Stimulated activated naive CD8-positive, alpha-beta T cell treated with anti-CD3 and anti-CD28 coated beads, Interleukin-15, amount 100 ng/mL, for 72 hours (primary cell): ENCODE measurements at regions not wholly inside any gene's neighbourhood (a gene's known extent, or its start where the extent isn't known, plus 50 kb on each side); places are given as distances from the start of the nearest gene placed in this dataset.
"Not testable (repeated sequence)": the region's sequence is repeated elsewhere in the genome, so short reads cannot be mapped to it uniquely, and the experiment has no call there.

Experiments
- ATAC-seq: fragments of 150-1000 bp; cut with Tn5 transposase; 2 replicates; pipeline ENCODE4 v1.10.0; 2021; ENCODE audit warnings: mild to moderate bottlenecking, moderate library complexity
- DNase-seq, 2 donors: peaks; one replicate each; pipeline ENCODE4 v3.0.0; 2021 to 2022
- H3K27ac Mint-ChIP-seq, 2 donors: one replicate each; pipeline ENCODE4 v1.8.0; 2022; ENCODE audit warnings: mild to moderate bottlenecking in 2 of 2, mixed read lengths in 2 of 2, moderate library complexity in 2 of 2
- H3K27me3 Mint-ChIP-seq: one replicate; pipeline ENCODE4 v1.8.0; 2022; ENCODE audit warnings: mixed read lengths
- H3K4me1 Mint-ChIP-seq: one replicate; pipeline ENCODE4 v1.8.0; 2022; ENCODE audit warnings: mild to moderate bottlenecking, mixed read lengths
- H3K4me3 Mint-ChIP-seq, 2 donors: one replicate each; pipeline ENCODE4 v1.8.0; 2022; ENCODE audit warnings: mild to moderate bottlenecking in 2 of 2, mixed read lengths in 2 of 2, moderate library complexity in 1 of 2
- H3K9me3 Mint-ChIP-seq, 2 donors: one replicate each; pipeline ENCODE4 v1.8.0; 2022; ENCODE audit warnings: mixed read lengths in 2 of 2

DNA sequence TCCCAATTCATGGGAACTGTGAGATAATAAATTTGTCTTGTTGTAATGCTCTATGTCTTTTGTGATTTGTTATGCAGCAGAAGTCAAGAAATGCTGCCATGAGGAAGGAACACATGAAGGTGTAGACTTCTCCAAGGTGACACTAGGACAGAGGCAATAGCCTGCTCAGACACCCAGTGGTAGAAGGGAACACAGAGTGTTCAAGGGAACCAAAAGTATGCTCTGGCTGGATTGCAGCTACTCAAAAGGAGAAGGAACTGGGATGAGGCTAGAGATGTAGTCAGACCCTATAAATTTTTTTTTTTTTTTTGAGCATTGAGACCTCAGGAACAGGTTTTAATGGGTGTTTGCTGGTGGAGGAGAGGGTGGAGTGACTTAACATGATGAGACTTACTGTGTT lies 232.5 kb downstream of the PARP8 start:
- Mint-ChIP-seq H3K4me1 (no peaks in the 10 kb centered on the region), H3K27me3 (peaks cover 19% of the 10 kb centered on the region), H3K9me3 (peaks cover 0 to 5% of the 10 kb centered on the region in 2 donors), H3K27ac (no peak overlapping the region), H3K4me3 (no peak overlapping the region)
- ATAC-seq, result no peak
- no peak for DNase-seq

DNA sequence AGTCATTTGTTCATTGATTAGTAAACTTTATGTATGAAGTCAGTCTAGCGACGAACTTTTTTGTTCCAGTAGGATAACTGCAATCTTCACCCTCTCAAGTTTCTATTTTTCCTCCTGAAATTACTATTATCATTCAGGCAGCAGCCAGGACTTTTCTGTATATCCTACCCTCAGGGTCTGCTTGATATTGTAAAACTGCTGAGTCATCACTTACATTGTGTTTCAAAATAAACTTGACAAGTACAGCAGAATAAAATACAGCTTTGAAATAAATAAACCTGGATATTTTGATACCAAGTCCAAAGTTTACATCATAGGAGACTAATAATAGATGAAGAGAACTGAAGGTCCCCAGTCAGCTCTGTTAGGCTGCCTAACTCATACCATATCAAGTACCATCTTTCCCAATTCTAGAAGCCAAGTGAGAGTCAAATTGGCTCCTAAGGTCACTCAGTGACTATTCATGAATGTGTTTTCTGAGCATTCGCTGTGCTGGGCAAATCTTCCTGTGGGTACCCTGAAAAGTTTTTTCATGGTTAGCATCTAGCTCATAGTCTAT lies 234.6 kb downstream of the PARP8 start:
- no peak overlapping the region for H3K4me3 Mint-ChIP-seq
- no peaks in the 10 kb centered on the region for H3K4me1 Mint-ChIP-seq
- H3K27ac Mint-ChIP-seq, result no peak overlapping the region
- H3K9me3 Mint-ChIP-seq, result peaks cover 0 to 5% of the 10 kb centered on the region in 2 donors
- no peak for DNase-seq
- peaks cover 19% of the 10 kb centered on the region for H3K27me3 Mint-ChIP-seq
- no peak for ATAC-seq

DNA sequence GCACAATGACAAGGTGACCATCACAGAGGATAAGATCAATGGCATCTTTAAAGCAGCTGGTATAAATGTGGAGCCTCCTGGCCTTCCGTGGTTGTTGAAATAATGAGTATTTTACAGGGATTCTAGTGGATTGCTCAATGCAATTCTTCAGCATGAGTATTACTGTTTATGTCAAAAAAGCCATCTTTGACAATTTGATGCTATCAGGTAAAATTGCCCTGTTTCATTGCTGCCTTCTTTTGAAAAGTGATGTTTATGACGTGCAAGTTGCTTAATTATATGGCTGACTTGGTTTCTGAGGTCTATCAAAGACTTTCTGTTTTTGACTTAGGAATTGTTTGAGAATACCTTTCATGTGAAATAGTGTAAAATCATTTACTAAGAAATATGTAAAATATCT lies 237.2 kb downstream of the PARP8 start:
- Mint-ChIP-seq H3K4me1 (no peaks in the 10 kb centered on the region), H3K9me3 (peaks cover 0 to 3% of the 10 kb centered on the region in 2 donors)
- no peak for ATAC-seq

DNA sequence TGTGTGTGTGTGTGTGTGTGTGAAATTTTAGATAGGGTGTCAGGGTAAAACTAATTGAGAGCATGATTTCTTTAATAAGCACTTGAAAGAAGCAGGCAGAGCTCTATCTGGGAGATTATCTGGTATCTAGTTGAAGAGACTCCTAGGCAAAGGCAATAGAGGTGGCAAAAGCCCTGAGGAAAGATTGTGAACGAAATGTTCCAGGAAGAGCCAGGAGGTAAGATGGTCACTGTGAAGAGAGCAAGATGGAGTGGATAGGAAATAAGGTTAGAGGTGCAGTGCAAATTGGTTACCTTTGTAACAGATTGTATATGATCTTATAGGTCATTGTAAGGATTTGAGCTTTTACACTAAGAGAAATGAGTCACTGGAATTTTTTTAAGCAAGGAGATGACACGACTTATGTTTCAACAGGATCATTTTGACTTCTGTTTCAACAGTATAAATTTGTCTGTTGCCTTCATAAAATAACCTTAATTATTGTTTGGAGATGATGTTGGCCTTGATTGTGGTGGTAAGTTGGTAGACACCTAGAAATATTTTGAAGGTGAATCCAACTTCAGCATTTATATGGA lies 239.6 kb downstream of the PARP8 start:
- peaks cover 10% of the 10 kb centered on the region for H3K27me3 Mint-ChIP-seq
- H3K27ac Mint-ChIP-seq, result no peak overlapping the region
- DNase-seq (no peak), ATAC-seq (no peak)
- H3K9me3 Mint-ChIP-seq, result peaks cover 0 to 3% of the 10 kb centered on the region in 2 donors
- H3K4me3 Mint-ChIP-seq, result no peak overlapping the region
- no peaks in the 10 kb centered on the region for H3K4me1 Mint-ChIP-seq

More for the DNA sequence above, 237.2 kb downstream of the PARP8 start:
- Mint-ChIP-seq H3K4me3 (no peak overlapping the region), H3K27ac (no peak overlapping the region), H3K27me3 (peaks cover 10% of the 10 kb centered on the region)
- DNase-seq, result no peak

DNA sequence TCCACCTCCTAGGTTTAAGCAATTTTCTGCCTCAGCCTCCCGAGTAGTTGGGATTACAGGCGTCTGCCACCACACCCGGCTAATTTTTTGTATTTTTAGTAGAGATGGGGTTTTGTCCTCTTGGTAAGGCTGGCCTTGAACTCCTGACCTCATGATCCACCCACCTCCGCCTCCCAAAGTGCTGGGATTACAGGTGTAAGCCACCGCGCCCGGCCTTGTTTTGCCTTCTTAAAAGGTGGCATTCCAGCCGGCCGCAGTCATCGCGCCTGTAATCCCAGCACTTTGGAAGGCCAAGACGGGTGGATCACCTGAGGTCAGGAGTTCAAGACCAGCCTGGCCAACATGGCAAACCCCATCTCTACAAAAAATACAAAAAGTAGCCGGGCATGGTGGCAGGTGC lies 253.7 kb downstream of the PARP8 start:
- not testable (repeated sequence) for H3K4me1 Mint-ChIP-seq, ATAC-seq, DNase-seq, H3K4me3 Mint-ChIP-seq, H3K27ac Mint-ChIP-seq, H3K9me3 Mint-ChIP-seq
- peaks cover 17% of the 10 kb centered on the region for H3K27me3 Mint-ChIP-seq

DNA sequence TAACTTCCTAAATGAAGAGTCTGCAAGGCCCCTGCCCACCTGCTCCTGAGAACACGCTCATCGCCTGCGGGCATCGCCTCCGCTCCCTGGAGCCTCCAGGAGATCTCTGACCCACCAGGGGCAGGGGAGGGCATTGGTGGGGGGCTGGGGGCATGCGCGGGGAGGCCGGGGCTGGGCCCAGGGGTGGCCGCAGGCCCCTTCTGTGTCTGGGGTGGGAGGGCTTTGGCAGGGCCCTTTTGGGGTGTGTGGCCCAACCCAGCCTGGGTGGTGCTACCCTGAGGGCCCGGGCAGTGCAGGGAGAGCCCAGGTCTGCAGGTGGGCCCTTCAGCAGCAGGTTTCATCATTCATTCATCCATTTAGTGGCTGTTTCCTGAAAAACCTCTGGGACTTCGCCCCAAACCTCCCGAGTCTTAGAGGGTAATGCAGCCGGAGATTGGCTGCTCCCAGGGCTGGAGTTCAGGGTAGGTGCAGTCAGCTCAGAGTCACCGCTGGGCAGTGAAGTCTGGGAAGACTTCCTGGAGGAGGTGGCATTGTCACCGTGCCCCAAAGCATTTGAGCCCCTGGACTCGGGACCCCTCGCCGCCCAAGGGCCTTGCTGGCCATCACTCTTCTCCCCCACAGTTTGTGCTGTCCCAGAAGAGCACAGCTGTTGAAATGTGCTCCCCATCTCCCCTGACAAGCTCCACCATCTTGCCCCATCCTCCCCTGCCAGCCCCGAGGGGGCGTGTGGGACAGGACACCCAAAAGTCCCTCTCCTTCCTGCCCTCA lies 255.1 kb downstream of the PARP8 start:
- no peak overlapping the region for H3K27ac Mint-ChIP-seq
- DNase-seq (no peak), ATAC-seq (peak; percentile 72)
- no peaks in the 10 kb centered on the region for H3K4me1 Mint-ChIP-seq
- H3K4me3 Mint-ChIP-seq, result no peak overlapping the region
- H3K27me3 Mint-ChIP-seq, result peaks cover 17% of the 10 kb centered on the region
- H3K9me3 Mint-ChIP-seq, result peaks cover 0 to 4% of the 10 kb centered on the region in 2 donors

DNA sequence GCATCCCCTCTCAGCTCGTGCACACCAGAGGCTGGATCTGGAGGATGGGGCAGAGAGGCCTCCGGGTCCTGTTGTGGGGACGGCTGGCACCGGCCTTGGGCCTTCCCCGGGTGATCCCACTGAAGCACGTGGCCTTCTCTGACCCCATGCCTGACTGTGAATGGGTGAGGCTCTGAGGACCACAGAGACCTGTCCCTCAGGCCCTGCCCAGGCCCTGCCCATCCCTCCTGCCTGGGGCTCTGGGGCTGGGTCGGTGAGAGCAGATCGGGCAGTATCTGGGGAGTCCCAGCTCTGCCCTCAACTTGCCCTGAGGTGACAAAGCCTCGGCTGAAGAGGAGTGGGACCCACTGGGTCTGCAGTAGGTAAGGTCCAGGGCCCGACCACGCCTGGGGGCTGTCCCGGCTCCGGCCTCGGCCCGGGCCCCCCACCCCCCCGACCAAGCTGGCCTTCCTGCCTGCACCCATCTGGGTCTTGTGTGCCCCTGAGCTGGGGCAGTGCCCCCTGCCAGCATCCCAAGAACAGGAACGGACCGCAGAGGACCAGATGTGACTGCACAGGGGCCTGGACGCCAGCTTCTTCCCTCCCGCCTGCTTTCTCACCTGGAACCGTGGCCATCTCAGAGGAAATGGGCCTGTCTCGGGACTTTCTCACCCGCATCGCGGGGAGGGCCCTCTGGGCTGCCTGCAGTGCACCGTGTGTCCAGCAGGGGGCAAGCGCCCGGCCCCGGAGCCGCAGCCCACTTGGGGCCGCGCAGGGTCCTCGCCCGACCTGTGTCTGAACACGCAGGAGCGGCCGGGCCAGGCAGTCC lies 255.9 kb downstream of the PARP8 start:
- H3K4me1 Mint-ChIP-seq, H3K27ac Mint-ChIP-seq, H3K9me3 Mint-ChIP-seq: not testable (repeated sequence)
- ATAC-seq, result peak; percentile 67
- H3K27me3 Mint-ChIP-seq, result peaks cover 17% of the 10 kb centered on the region
- H3K4me3 Mint-ChIP-seq, result peak overlapping the region in 1 of 2 donors; percentile 26
- peak; percentile 24 to 27 for DNase-seq

DNA sequence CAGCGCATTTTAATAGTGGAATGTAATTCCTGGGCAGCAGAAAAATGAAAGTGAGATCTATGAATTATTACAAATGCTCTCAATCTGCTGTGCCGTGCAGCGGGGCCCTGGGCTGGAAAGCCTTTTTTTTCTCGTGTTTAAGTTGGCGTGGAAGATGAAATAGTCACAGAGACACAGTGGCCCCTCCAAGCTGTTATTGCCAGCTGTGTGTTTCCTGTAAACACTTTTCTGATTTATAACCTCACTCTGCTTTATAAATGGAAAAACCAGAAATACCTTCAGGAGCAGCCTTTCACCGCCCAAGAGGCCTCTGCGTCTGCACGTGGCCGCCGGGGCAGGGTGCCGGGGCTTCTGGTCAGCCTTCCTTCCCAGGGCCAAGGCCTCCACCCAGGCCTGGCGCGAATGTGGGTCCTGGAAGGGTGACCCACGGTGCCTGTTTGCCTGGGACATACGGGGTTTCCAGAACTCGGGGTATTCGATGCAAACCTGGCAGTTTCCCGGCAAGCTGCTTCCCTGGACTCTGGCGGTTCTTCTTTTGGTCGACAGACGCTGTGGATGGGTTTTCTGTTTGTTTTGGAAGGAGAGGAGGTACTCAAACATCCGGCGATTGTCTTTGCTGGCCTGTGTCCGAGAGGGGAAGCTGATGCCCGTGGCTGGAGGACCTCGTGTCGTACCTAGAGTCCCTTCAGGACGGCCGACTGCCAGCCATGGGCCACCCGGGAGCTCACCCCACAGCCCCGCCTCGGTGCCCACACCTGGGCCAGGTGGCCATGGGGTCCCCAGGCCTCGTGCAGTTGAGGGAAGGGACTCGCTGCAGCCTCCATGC lies 256.7 kb downstream of the PARP8 start:
- Mint-ChIP-seq H3K27me3 (peaks cover 17% of the 10 kb centered on the region), H3K9me3 (no peaks in the 10 kb centered on the region), H3K4me3 (no peak overlapping the region), H3K4me1 (no peaks in the 10 kb centered on the region), H3K27ac (no peak overlapping the region)
- ATAC-seq (no peak), DNase-seq (no peak)

DNA sequence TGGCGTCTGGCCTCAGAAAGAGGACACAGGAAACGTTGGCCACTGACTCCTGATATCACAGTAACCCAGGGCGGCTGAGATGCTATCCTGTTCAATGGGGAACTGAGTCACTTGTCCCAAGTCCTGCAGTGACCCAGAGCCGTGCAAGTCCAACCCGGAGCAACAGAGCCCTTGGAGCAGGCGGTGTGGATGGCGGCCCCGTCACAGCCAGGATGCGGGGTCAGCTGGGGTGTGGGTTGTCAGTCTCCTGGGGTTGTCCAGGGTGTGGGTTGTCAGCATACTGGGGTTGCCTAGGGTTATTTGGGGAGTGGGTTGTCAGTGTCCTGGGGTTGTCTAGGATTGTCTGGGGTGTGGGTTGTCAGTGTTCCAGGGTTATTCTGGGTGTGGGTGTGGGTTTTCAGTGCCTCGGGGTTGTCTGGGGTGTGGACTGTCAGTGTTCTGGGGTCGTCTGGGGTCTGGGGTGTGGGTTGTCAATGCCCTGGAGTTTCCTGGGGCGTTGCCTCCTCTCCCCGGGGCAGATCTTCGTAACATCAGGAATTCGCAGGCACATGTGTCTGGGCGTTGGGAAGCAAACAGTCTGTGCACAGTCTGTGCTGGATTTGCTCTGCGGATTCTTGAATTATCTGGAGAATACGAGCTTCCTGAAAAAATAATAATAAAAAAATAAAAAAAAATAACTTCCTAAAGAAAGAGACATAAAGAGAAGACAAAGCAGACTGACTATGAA lies 257.5 kb downstream of the PARP8 start:
- Mint-ChIP-seq H3K27me3 (peaks cover 17% of the 10 kb centered on the region), H3K4me3 (no peak overlapping the region), H3K4me1 (no peaks in the 10 kb centered on the region), H3K9me3 (no peaks in the 10 kb centered on the region), H3K27ac (no peak overlapping the region)
- no peak for DNase-seq
- no peak for ATAC-seq

DNA sequence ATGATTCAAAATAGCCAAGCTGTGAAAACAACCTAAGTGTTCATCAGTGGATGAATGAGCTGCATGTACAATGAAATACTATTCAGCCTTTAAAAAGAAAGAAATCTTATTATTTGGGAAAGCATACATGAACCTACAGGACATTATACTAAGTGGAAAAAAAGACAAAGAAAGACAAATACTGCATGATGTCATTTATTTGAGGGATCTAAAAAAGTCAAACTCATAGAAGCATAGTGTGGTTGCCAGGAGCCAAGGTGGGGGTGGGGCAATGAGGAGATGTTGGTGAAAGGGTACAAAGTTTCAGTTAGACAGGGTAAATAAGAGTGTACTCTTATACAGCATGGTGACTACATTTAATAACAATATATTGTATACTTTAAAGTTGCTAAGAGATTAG lies 261.5 kb downstream of the PARP8 start:
- peaks cover 31% of the 10 kb centered on the region for H3K27me3 Mint-ChIP-seq

DNA sequence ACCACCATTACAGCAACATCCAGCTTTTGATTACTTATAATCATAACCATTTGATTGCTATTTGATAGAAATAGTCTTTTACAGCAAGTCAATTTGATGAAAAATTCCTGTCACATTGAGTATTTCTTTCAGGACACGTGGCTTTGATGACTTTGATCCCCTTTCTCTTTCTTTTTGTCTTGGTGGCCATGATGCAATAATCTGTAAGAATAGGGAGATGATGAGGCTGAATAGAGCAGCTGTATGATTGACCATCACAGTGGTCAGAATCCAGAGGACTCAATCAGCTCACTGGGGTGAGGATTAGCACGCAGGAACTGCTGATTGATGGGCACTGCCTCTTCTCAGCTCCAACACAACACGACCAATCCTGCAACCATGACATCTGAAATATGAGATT lies 262.7 kb downstream of the PARP8 start:
- ATAC-seq (no peak), DNase-seq (no peak)
- Mint-ChIP-seq H3K4me1 (no peaks in the 10 kb centered on the region), H3K27me3 (peaks cover 19% of the 10 kb centered on the region), H3K27ac (no peak overlapping the region), H3K9me3 (no peaks in the 10 kb centered on the region), H3K4me3 (no peak overlapping the region)

More for the DNA sequence above, 261.5 kb downstream of the PARP8 start:
- H3K9me3 Mint-ChIP-seq, result no peaks in the 10 kb centered on the region
- no peak for DNase-seq
- no peaks in the 10 kb centered on the region for H3K4me1 Mint-ChIP-seq
- H3K4me3 Mint-ChIP-seq, result no peak overlapping the region
- H3K27ac Mint-ChIP-seq, result no peak overlapping the region
- ATAC-seq, result no peak

DNA sequence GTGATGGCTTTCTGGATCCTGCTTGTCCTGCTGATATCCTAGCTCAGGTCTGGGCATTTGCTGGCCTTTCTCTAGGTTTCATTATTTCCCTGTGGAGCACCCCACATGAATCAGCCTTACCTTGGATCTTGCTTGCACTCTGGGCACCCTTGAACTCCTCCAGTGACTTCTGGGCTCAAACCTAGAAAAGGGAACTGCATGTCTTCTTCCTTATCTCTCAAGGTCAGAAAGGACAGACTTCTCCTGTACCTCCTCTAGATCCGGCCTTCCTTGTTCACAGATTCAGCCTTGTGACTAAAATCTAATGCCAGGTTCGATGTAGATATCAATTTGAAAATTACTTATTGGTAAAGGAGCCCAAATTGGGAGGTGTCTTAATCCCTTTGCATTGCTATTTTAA lies 267.9 kb downstream of the PARP8 start:
- no peak overlapping the region for H3K27ac Mint-ChIP-seq
- H3K9me3 Mint-ChIP-seq, result peaks cover 0 to 7% of the 10 kb centered on the region in 2 donors
- H3K4me1 Mint-ChIP-seq, result no peaks in the 10 kb centered on the region
- ATAC-seq (no peak), DNase-seq (no peak)
- H3K4me3 Mint-ChIP-seq, result no peak overlapping the region
- peaks cover 25% of the 10 kb centered on the region for H3K27me3 Mint-ChIP-seq

DNA sequence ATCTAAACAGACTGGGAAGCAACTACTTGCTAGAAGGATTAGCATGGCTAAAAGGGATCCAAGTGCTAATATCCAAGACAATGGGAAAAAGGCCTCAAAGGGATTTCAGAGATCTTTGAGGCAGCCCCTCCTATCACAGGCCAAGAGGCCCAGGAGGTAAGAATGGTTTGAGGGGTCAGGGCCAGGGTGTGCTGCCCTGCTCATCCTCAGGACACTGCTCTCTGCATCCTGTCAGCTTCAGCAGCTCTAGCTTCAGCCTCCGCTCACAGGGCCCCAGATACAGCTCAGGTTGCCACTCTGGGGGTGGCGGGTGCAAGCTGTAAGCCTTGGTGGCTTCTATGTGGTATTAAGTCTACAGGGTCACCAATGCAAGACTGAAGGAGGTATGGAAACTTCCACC lies 278.7 kb downstream of the PARP8 start:
- peaks cover 3 to 17% of the 10 kb centered on the region in 2 donors for H3K9me3 Mint-ChIP-seq
- no peak overlapping the region for H3K4me3 Mint-ChIP-seq
- peaks cover 5% of the 10 kb centered on the region for H3K27me3 Mint-ChIP-seq
- ATAC-seq (no peak), DNase-seq (no peak)
- no peaks in the 10 kb centered on the region for H3K4me1 Mint-ChIP-seq
- H3K27ac Mint-ChIP-seq, result no peak overlapping the region

DNA sequence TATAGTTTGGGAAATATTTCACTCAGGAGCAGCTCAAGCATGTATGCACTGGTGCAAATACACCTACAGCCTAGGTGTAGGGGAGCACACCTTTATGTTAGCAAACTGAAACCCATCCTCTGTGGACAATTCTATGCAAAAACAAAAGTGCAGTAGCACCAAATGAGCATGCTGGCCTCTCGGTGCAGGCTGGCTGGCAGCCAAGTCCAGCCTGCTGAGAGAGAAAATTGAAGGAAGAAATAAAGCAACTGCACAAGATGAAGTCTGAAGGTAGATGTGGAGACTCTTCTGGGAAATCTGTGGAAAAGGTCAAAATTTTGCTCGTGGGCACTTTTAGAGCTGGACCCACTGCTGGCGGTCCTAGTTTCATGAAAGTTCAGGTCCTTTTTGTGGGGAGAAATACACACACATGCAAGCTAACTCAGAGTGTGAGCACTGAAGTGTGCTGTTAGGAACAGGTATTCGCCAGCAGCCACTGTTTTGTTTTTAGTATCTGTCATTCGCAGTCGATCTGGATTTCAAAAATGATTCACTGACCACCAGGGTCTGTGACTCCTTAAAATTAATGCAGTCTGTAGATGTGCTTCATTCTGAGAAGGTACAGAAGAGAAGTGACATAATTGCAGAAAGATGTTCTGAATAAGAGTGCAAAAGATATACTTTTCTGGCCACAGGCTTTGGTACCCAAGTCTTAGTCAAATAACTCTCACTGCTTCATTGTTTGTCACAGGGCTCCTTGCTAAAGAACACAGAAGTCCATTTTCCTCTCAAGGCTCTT lies 281.7 kb downstream of the PARP8 start:
- Mint-ChIP-seq H3K9me3 (peaks cover 0 to 7% of the 10 kb centered on the region in 2 donors), H3K4me1 (no peaks in the 10 kb centered on the region), H3K4me3 (no peak overlapping the region), H3K27ac (peak overlapping the region in 1 of 2 donors; percentile 9), H3K27me3 (peaks cover 9% of the 10 kb centered on the region)
- ATAC-seq, result no peak
- no peak for DNase-seq
